ENCODE measurements at regions not wholly inside any gene's neighbourhood (a gene's known extent, or its start where the extent isn't known, plus 50 kb on each side); places are given as distances from the start of the nearest gene placed in this dataset.

GRCh38 chr5:2128686-2129355 lies 246.1 kb upstream of the IRX4 start:
- TF ChIP-seq CTCF (IDR thresholded peaks at IDR 0.05 in 4 of 5, conservative IDR thresholded peaks at IDR 0.05 in 1 of 5), result no peak
- TF ChIP-seq POLR2A (IDR thresholded peaks at IDR 0.05), result no peak
